HG03196 (cell line): ENCODE measurements at regions not wholly inside any gene's neighbourhood (a gene's known extent, or its start where the extent isn't known, plus 50 kb on each side); places are given as distances from the start of the nearest gene placed in this dataset.

Experiments
- ATAC-seq: cut with Tn5 transposase; IDR thresholded peaks from one replicate; pipeline ENCODE4 v1.9.1; 2021; ENCODE audit not compliant: unreplicated experiment

GRCh38 chr2:55973673-55974072 lies 50.1 kb upstream of the EFEMP1 start:
- ATAC-seq: no peak

DNA sequence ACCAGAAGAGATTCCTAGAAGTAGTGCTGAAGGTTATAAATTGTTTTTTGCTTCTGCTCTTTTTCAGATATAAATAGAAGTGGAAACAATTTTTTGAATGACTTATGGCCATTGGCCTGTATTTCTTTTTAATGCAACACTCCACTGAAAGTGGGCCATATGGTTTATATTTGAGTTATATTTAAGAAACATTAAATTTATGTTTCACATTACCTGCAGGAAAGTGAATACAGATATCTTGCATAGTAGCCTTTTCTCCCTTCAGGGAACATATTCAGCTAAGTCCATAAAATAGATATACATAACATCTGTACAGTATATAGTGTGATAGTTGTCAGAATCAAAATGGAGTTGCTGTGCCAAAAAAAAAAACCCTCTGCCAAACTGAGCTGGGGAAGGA lies 53.1 kb upstream of the EFEMP1 start:
- no peak for ATAC-seq

GRCh38 chr2:55985406-55985805 lies 61.8 kb upstream of the EFEMP1 start:
- peak; percentile 90 for ATAC-seq

DNA sequence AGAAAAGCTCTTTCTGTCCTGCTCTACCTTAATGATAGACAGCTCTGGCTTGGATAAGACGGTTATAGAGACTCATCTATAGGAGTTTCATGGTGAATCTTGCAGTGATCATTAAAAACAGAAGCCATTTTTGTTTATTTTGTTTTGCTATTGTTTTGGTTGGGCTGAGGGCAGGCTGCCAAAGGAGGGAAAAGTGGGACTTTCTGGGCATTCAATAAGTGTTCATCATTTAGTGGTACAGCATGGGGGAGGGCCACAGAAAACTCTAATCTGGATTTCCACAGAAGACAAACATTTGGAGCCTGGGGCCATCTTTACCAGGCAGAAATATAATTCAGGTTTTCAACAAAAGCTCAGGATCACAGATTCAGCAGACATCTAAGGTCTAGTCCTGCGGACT lies 62.4 kb upstream of the EFEMP1 start:
- no peak for ATAC-seq

DNA sequence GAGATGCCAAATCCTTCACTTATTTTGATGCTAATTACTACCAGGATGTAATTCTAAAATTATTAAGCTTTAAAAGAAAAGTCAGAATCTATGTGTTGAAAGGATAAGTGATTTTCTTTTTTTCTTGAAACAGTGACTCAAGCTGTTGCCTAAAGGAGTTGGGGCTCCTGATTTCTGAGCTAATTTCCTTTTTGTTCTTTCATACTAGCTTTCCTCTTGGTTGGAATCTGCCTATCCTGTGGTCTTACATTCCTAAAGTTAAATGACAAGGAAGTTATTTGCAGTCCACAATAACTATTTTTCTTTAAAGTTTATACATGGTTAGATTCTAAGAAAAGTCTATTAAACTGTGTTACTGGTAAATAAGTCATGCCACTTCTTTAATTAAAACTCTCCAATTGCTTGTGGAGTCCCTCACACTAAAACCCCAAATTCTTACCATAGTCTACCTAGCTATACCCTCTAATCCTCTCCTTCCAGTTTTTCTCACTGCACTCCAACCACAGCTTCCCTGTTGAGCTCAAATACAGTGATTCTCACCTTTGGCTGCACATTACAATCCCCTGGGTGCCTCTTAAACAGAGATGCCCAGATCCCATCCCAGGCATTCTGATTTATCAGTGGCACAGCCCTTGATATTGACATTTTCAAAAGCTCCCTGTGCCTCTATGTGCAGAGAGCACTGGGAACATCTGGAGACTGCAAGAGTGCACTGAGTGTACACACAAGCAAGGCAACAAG lies 63.3 kb upstream of the EFEMP1 start:
- ATAC-seq: no peak

DNA sequence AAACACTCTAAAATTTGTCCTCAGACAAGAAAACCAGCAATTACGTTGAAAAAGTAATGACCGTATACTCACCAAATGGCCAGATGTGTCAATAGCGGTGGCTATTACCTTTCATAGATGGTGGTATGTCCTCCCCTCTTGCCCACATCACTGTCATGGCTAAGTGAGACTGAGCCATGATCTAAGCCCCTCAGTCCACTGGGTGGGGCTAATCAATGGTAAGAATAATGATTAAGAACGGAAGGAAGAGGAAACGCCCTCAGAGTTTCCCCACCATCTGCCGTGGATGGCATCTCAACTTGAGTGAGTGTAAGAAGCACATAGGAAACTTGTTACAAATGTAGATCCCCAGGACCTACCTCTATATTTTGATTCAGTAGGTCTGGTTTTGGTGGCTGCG lies 65.8 kb upstream of the EFEMP1 start:
- ATAC-seq: no peak

GRCh38 chr2:55992455-55992854 lies 68.9 kb upstream of the EFEMP1 start:
- no peak for ATAC-seq

GRCh38 chr2:55993685-55994084 lies 70.1 kb upstream of the EFEMP1 start:
- ATAC-seq: no peak

GRCh38 chr2:55995211-55995610 lies 71.6 kb upstream of the EFEMP1 start:
- ATAC-seq: no peak

DNA sequence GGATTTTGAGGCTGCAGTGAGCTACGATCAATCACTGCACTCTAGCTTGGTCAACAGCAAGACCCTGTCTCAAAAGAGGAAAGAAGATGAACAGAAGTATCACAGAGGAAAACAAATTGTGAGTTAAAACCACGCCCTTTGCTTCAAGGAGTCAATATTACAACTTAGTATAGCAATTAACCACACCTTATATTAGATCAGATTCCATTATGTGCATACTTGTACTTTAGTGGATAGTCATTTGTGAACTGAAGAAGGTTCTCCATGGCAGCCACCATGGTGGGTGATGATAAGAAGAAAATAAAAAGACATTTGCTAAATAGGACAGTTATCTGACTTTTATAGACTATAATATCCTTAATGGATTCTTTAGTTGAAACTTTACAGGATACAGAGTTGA lies 72.3 kb upstream of the EFEMP1 start:
- no peak for ATAC-seq

- no peak for ATAC-seq
Observed at GRCh38 chr2:55999231-55999630, 75.6 kb upstream of the EFEMP1 start.

- no peak for ATAC-seq
Observed at GRCh38 chr2:55999790-56000189, 76.2 kb upstream of the EFEMP1 start.

GRCh38 chr2:56001947-56002346 lies 78.4 kb upstream of the EFEMP1 start:
- ATAC-seq: no peak

DNA sequence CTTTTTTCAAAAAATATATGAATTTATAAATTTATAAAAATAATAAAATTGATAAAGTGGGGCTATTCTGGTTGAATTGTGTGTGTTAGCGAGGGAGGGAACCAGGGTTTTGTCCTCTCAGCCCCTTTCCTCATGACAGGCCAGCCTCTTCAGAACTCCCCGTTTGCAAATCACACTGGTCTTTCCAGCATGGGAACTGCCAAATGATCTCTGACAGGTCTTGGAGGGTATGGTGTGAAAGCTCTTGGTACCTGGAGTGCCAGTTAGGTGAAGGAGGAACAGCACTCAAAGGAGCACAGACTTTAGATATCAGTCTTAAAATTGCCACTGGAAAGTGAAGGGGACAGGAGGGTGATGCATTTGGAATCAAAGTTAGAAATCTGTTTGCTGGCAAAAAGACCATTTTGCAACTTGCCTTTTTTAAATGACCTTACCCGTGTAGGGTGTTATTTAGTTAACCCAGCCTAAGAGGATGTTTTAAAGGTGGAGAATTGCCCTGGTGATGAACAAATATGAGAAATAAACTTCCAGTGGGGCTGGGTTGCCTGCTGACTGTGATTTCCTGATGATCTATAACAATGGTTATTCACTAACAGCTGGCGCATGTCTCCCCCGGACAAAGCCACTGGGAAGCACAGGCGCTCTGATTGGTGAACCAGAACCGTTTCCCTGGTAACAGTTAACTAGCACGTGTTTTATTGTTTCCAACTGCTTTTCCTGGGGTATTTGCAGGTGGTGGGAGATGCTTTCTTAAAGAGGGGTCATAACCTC lies 85.3 kb upstream of the EFEMP1 start:
- no peak for ATAC-seq

DNA sequence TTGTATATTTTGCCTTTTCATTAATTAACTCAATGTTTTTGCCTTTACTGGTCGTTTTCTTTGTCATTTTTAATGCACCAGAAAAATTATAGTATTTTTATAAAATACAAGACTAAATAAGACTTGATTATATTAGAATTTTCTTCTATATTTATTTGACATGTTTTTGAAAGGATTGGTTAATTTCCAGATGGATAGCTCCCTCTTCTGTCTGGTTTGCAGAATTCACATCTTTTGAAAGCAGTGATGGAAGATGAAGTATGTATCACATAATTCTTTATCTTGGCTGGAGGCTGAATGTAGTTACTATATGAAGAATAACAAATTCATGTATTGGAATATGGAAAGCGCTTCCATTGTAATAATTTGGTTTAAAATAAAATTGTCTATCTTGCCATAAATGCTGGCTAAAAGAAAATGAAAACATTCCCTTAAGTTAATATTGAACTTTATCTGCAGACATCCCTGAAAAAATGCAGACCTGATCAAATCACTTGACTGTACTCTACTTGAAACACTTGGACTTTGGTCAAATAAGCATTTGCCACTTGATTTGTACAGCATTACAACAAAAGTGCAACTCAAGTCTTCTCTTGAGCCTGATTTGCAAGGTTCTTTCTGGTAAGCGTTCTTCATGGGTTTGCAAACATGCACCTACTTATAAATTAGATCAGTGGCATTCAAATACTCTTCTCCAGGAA lies 86.3 kb upstream of the EFEMP1 start:
- ATAC-seq: no peak

GRCh38 chr2:56011624-56012023 lies 88.0 kb upstream of the EFEMP1 start:
- ATAC-seq: no peak

DNA sequence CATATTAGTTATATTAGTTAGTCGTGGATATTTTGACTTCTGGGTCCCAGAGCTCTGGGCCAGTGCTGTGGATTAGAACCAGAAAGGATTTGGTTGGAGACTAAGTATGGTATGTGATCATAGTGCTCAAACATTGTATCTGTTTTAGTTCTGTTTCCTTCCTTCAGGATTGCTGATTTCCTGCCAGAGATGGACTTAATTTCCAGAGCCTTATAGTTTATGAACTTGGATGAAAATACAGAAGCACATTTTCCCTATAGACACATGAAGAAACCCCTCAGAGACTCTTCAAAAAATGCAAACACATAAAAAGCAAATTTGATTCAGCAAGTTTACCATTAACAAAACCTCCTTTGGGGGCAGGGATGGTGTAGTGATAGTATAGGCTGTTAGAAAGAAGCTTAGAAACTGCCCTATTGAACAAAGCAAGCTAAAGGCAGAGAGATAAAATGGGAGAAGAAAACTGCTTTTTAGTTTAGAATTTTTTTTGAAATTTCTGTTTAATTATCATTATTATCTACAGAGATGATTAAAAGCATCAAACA lies 88.7 kb upstream of the EFEMP1 start:
- no peak for ATAC-seq

DNA sequence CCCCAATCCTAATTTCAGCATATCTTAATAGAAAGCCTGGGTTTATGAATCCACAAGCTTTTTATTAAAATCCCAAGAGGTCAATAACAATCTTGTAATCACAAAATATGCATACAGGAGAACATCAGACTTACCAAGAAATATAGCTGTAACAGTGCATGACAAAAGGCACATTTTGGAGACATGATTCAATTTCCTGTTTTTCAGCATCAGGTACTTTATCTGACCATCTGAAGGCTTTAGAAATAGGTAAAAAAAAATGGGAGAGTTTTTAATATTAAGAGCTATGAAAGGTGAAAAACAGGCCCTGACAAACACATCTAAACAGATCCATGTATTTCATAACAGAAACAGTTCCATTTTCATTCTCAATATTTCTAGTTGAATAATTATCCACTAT lies 89.9 kb upstream of the EFEMP1 start:
- ATAC-seq: no peak

- ATAC-seq: no peak
Observed at GRCh38 chr2:56014046-56014730, 90.6 kb upstream of the EFEMP1 start.

GRCh38 chr2:56015711-56016115 lies 92.1 kb upstream of the EFEMP1 start:
- ATAC-seq: no peak

GRCh38 chr2:56017784-56018183 lies 94.2 kb upstream of the EFEMP1 start:
- ATAC-seq: no peak
